Erythroblast (primary cell): ENCODE measurements at regions not wholly inside any gene's neighbourhood (a gene's known extent, or its start where the extent isn't known, plus 50 kb on each side); places are given as distances from the start of the nearest gene placed in this dataset.

Experiments
- DNase-seq, 2 experiments: peaks; one replicate each; lab custom pipeline; 2025; lab: John Stamatoyannopoulos, UW
- GATA1 ChIP-seq: IDR thresholded peaks from 2 replicates; pipeline ENCODE4 v1.6.1; 2011; ENCODE audit warnings: low read depth, mild to moderate bottlenecking, control low read depth, low read length, moderate library complexity
- POLR2A ChIP-seq: IDR thresholded peaks from 2 replicates; pipeline ENCODE4 v1.6.1; 2011; ENCODE audit warnings: mild to moderate bottlenecking, low read length

GRCh38 chr6:44666324-44666723, 278.8 kb downstream of the CDC5L start:
- TF ChIP-seq POLR2A (no peak), GATA1 (no peak)
- no peak for DNase-seq

GRCh38 chr6:44667226-44667625, 279.7 kb downstream of the CDC5L start:
- TF ChIP-seq GATA1 = no peak
- TF ChIP-seq POLR2A = no peak
- no peak for DNase-seq

- peak; percentile 3 to 18 for DNase-seq
- TF ChIP-seq POLR2A (no peak), GATA1 (no peak)
These were observed 280.3 kb downstream of the CDC5L start for GRCh38 chr6:44667668-44668390.

GRCh38 chr6:44668391-44668930, 281.0 kb downstream of the CDC5L start:
- no peak for TF ChIP-seq POLR2A
- TF ChIP-seq GATA1 = no peak
- no peak for DNase-seq

GRCh38 chr6:44668976-44669934, 281.7 kb downstream of the CDC5L start:
- no peak for TF ChIP-seq GATA1
- no peak for TF ChIP-seq POLR2A
- no peak for DNase-seq

- DNase-seq = no peak
- TF ChIP-seq GATA1 (no peak), POLR2A (no peak)
These were observed 282.6 kb downstream of the CDC5L start for GRCh38 chr6:44670146-44670545.

- TF ChIP-seq POLR2A (no peak), GATA1 (no peak)
- no peak for DNase-seq
These were observed 283.8 kb downstream of the CDC5L start for GRCh38 chr6:44671333-44671732.

- TF ChIP-seq GATA1 = no peak
- no peak for TF ChIP-seq POLR2A
- DNase-seq = no peak
These were observed 284.6 kb downstream of the CDC5L start for GRCh38 chr6:44672086-44672485.

GRCh38 chr6:44672841-44673240, 285.3 kb downstream of the CDC5L start:
- TF ChIP-seq POLR2A = no peak
- TF ChIP-seq GATA1 = no peak
- no peak for DNase-seq

GRCh38 chr6:44674226-44675155, 287.0 kb downstream of the CDC5L start:
- no peak for TF ChIP-seq POLR2A
- no peak for TF ChIP-seq GATA1
- no peak for DNase-seq

GRCh38 chr6:44675449-44675848, 287.9 kb downstream of the CDC5L start:
- TF ChIP-seq GATA1 (no peak), POLR2A (no peak)
- no peak for DNase-seq

GRCh38 chr6:44676246-44676790, 288.8 kb downstream of the CDC5L start:
- peak in 1 of 2 experiments; percentile 10 for DNase-seq
- TF ChIP-seq POLR2A (no peak), GATA1 (no peak)
